PC-9 (cell line): ENCODE measurements at regions not wholly inside any gene's neighbourhood (a gene's known extent, or its start where the extent isn't known, plus 50 kb on each side); places are given as distances from the start of the nearest gene placed in this dataset.

Experiments
- EZH2 ChIP-seq: fragments of 200-600 bp; sonication (generic); IDR thresholded peaks from 2 replicates; pipeline ENCODE4 v1.8.0; 2017; ENCODE audit warnings: antibody characterized with exemption, low read depth
- TF ChIP-seq, protein P1 (sequence below): fragments of 200-600 bp; sonication (generic); conservative IDR thresholded peaks from 2 replicates; pipeline ENCODE4 v1.6.1; 2017; ENCODE audit warnings: mixed run types, antibody characterized with exemption, mild to moderate bottlenecking, moderate library complexity

DNA sequence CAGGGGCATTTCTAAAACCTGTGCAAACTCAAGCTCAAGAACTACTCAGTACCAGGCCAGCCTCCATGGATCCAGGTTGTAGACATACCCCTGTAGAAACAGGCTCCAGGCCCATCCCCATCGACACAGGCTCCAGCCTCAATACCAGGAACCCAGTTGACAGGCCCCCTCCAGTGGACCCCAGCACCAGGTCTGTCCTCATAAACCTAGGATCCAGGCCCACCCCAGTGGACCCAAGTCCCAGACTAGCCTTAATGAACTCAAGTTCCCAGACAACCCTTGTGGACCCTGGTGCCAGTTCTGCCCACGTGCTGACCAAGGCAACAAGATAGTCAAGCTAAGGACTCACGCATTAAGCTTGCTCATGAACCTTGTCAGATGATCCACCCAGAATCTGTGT is 476.9 kb downstream of the TBC1D32 start:
- TF ChIP-seq, protein P1, sequence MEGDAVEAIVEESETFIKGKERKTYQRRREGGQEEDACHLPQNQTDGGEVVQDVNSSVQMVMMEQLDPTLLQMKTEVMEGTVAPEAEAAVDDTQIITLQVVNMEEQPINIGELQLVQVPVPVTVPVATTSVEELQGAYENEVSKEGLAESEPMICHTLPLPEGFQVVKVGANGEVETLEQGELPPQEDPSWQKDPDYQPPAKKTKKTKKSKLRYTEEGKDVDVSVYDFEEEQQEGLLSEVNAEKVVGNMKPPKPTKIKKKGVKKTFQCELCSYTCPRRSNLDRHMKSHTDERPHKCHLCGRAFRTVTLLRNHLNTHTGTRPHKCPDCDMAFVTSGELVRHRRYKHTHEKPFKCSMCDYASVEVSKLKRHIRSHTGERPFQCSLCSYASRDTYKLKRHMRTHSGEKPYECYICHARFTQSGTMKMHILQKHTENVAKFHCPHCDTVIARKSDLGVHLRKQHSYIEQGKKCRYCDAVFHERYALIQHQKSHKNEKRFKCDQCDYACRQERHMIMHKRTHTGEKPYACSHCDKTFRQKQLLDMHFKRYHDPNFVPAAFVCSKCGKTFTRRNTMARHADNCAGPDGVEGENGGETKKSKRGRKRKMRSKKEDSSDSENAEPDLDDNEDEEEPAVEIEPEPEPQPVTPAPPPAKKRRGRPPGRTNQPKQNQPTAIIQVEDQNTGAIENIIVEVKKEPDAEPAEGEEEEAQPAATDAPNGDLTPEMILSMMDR = no peak
- TF ChIP-seq EZH2 = no peak
